SU-DHL-6 (cell line): ENCODE measurements at regions not wholly inside any gene's neighbourhood (a gene's known extent, or its start where the extent isn't known, plus 50 kb on each side); places are given as distances from the start of the nearest gene placed in this dataset.
"Not testable (repeated sequence)": the region's sequence is repeated elsewhere in the genome, so short reads cannot be mapped to it uniquely, and the experiment has no call there.

ENCODE experiments used
- H2AFZ ChIP-seq: fragments of 200-600 bp; sonication (generic); 2 replicates; pipeline ENCODE4 v1.6.1; 2014; ENCODE audit warnings: low read depth, mild to moderate bottlenecking, moderate library complexity, mixed read lengths, antibody characterized with exemption, low read length; ENCODE audit not compliant: severe bottlenecking
- H3F3A ChIP-seq: fragments of 200-600 bp; shearing (Covaris generic); 2 replicates; pipeline ENCODE4 v1.6.0; 2016; ENCODE audit warnings: antibody characterized with exemption, mild to moderate bottlenecking; ENCODE audit not compliant: insufficient read depth
- H3K27ac ChIP-seq: fragments of 200-600 bp; sonication (generic); 2 replicates; pipeline ENCODE4 v1.5.1; 2016; ENCODE audit warnings: low read depth, mild to moderate bottlenecking, low read length, moderate library complexity, mixed read lengths
- H3K27me3 ChIP-seq: fragments of 200-600 bp; sonication (generic), shearing (Covaris generic); 2 replicates; pipeline ENCODE4 v1.6.0; 2014; ENCODE audit warnings: mild to moderate bottlenecking, low read length
- H3K36me3 ChIP-seq: fragments of 200-600 bp; sonication (generic); 2 replicates; pipeline ENCODE4 v1.6.1; 2014; ENCODE audit warnings: mild to moderate bottlenecking, low read length, mixed read lengths
- H3K4me2 ChIP-seq: fragments of 300-600, 200-600 bp; shearing (Covaris generic), sonication (generic); 2 replicates; pipeline ENCODE4 v1.6.0; 2014; ENCODE audit warnings: low read length, low read depth, mild to moderate bottlenecking; ENCODE audit not compliant: poor library complexity, severe bottlenecking
- H3K4me3 ChIP-seq: fragments of 200-600 bp; sonication (generic); 2 replicates; pipeline ENCODE4 v1.5.1; 2014; ENCODE audit warnings: antibody characterized with exemption, low read length, mild to moderate bottlenecking, mixed read lengths; ENCODE audit not compliant: insufficient read depth, poor library complexity, severe bottlenecking
- H3K79me2 ChIP-seq: fragments of 200-600 bp; sonication (generic); 2 replicates; pipeline ENCODE4 v1.6.1; 2014; ENCODE audit warnings: mild to moderate bottlenecking, low read length, moderate library complexity; ENCODE audit not compliant: insufficient read depth
- H3K9ac ChIP-seq: fragments of 200-600 bp; sonication (generic); 2 replicates; pipeline ENCODE4 v1.7.0; 2014; ENCODE audit warnings: mild to moderate bottlenecking, low read length
- H3K9me2 ChIP-seq: fragments of 200-600 bp; sonication (generic); replicated peaks from 2 replicates; pipeline ENCODE4 v1.6.1; 2014; ENCODE audit warnings: low read length; ENCODE audit not compliant: insufficient read depth
- H3K9me3 ChIP-seq: fragments of 200-600 bp; sonication (generic); 2 replicates; pipeline ENCODE4 v1.6.1; 2014; ENCODE audit warnings: low read length, mixed read lengths; ENCODE audit not compliant: insufficient read depth
- H4K20me1 ChIP-seq: fragments of 200-600 bp; sonication (generic); 2 replicates; pipeline ENCODE4 v1.6.1; 2014; ENCODE audit warnings: low read depth, mild to moderate bottlenecking, antibody characterized with exemption, low read length, moderate library complexity, mixed read lengths
- CTCF ChIP-seq: fragments of 200-600 bp; sonication (generic); IDR thresholded peaks from one replicate; pipeline ENCODE4 v1.5.1; 2017; ENCODE audit warnings: antibody characterized with exemption, mild to moderate bottlenecking, low read length, moderate library complexity; ENCODE audit not compliant: insufficient read depth, poor library complexity, severe bottlenecking
- EZH2phosphoT487 ChIP-seq: fragments of 200-600 bp; sonication (generic), shearing (Covaris generic); conservative IDR thresholded peaks from 2 replicates; pipeline ENCODE4 v1.6.1; 2018; ENCODE audit warnings: mild to moderate bottlenecking, antibody characterized with exemption, low read length, moderate library complexity, mixed read lengths

DNA sequence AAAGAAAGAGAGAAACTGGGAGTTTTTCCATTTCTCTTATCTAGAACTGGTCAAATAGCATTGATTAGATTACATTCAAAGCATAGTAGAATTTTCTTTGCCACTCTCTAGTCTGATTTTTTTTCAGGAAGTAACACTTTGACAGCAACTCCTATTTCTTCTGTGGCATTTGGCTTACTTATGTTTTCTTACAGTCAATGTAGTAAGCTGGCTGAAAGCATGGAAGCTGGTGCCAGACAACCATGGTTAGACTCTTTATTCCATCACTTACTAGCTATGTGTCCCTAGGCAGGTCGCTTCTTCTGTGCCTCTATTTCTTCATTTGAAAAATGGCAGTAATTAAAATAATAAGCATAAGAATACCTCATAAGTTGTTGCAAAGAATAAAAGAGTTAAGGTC, 54.2 kb upstream of the OPRM1 start:
- H3K27ac ChIP-seq: no peak overlapping the region
- no peak for TF ChIP-seq EZH2phosphoT487
- no peak for TF ChIP-seq CTCF
- H3K36me3 ChIP-seq: no peaks in the 10 kb centered on the region

DNA sequence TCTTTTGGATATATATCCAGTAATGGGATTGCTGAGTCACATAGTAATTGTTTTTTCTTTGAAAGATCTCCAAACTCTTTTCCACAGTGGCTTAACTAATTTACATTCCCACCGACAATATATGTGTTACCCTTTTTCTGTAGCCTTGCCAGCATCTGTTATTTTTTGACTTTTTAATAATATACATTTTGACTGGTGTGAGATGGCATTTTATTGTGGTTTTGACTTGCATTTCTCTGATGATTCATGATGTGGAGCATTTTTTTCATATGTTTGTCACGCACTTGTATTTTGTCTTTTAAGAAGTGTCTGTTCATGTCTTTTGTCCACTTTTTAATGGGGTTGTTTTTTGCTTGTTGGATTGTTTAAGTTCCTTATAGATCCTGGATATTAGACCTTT, 58.9 kb upstream of the OPRM1 start:
- Histone ChIP-seq H3K9ac (no peak overlapping the region), H3K4me2 (no peak overlapping the region), H3K79me2 (no peaks in the 10 kb centered on the region), H3K36me3 (no peaks in the 10 kb centered on the region), H2AFZ (no peak overlapping the region), H3K27ac (no peak overlapping the region), H3K27me3 (no peaks in the 10 kb centered on the region), H3K9me3 (no peaks in the 10 kb centered on the region), H3K9me2 (no peaks in the 10 kb centered on the region), H3F3A (no peaks in the 10 kb centered on the region), H4K20me1 (no peaks in the 10 kb centered on the region), H3K4me3 (no peak overlapping the region)
- no peak for TF ChIP-seq CTCF
- TF ChIP-seq EZH2phosphoT487: no peak

More for the DNA sequence above, 54.2 kb upstream of the OPRM1 start:
- Histone ChIP-seq H3K79me2 (no peaks in the 10 kb centered on the region), H3K27me3 (no peaks in the 10 kb centered on the region), H3K4me2 (no peak overlapping the region), H3K4me3 (no peak overlapping the region), H3F3A (no peaks in the 10 kb centered on the region), H2AFZ (no peak overlapping the region), H4K20me1 (no peaks in the 10 kb centered on the region), H3K9ac (no peak overlapping the region), H3K9me3 (no peaks in the 10 kb centered on the region), H3K9me2 (no peaks in the 10 kb centered on the region)

- H3K9me3 ChIP-seq, H3F3A ChIP-seq, H3K4me3 ChIP-seq, H2AFZ ChIP-seq, H3K9me2 ChIP-seq, H4K20me1 ChIP-seq, H3K36me3 ChIP-seq, H3K4me2 ChIP-seq, H3K27me3 ChIP-seq, H3K27ac ChIP-seq, H3K79me2 ChIP-seq, H3K9ac ChIP-seq: not testable (repeated sequence)
These were observed 60.0 kb upstream of the OPRM1 start for GRCh38 chr6:153978911-153979548.

GRCh38 chr6:153976921-153977693, 61.9 kb upstream of the OPRM1 start:
- Histone ChIP-seq H3K9ac (no peak overlapping the region), H3K4me2 (no peak overlapping the region)

More at GRCh38 chr6:153976921-153977693, 61.9 kb upstream of the OPRM1 start:
- Histone ChIP-seq H2AFZ (no peak overlapping the region), H3K79me2 (no peaks in the 10 kb centered on the region), H3K36me3 (no peaks in the 10 kb centered on the region), H3K4me3 (no peak overlapping the region), H3K9me2 (no peaks in the 10 kb centered on the region), H3K9me3 (no peaks in the 10 kb centered on the region), H4K20me1 (no peaks in the 10 kb centered on the region), H3F3A (no peaks in the 10 kb centered on the region), H3K27me3 (no peaks in the 10 kb centered on the region), H3K27ac (no peak overlapping the region)
- no peak for TF ChIP-seq EZH2phosphoT487
- no peak for TF ChIP-seq CTCF
